HG02943 (cell line): ENCODE measurements at regions not wholly inside any gene's neighbourhood (a gene's known extent, or its start where the extent isn't known, plus 50 kb on each side); places are given as distances from the start of the nearest gene placed in this dataset.

Experiments
- ATAC-seq: cut with Tn5 transposase; IDR thresholded peaks from one replicate; pipeline ENCODE4 v1.9.1; 2021; ENCODE audit warnings: mild to moderate bottlenecking, low read depth, moderate library complexity; ENCODE audit not compliant: unreplicated experiment

- ATAC-seq: no peak
Measured at GRCh38 chr2:181146171-181146570, 165.8 kb downstream of the UBE2E3 start.

- ATAC-seq: no peak
Measured at GRCh38 chr2:181149056-181149455, 168.7 kb downstream of the UBE2E3 start.

- ATAC-seq: no peak
Measured at GRCh38 chr2:181152226-181152625, 171.8 kb downstream of the UBE2E3 start.

DNA sequence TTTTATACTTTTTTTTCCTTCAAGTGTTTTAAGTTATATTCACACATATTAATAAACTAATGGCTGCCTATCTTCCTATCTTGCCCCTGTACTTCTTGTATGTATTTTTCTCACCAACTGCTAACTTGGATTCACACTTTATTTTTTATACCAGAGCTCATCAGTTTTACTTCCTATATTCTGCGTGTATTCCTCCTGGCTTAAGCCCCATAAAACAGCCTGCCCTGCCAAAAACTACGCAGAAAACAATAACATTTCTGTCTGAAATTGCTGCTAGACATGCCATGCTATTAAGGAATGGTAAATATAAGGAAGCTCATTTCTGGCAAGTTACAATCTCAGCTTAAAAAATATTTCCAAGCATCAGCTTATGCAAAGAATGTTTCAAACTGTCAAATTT is 172.3 kb downstream of the UBE2E3 start:
- no peak for ATAC-seq

DNA sequence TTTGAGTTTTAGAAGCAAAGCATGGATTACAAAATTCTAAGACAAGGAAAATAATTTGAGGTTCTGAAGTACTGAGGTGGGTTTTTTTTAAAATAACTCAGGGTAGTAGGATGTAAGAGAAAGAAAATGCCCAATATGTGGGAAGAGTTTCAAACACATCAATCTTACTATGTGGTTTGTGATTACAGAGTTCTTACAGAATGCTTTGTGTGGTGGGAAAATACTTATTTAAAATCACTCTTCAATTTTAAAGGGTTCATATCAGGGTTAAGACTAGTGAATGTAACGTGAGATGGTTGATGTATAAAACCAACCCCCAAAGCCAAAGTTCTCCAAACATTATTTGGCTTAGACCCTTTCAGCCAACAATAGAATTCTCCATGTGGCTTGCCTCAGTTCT is 173.5 kb downstream of the UBE2E3 start:
- ATAC-seq: no peak

- ATAC-seq: no peak
Measured at GRCh38 chr2:181157326-181157725, 176.9 kb downstream of the UBE2E3 start.

DNA sequence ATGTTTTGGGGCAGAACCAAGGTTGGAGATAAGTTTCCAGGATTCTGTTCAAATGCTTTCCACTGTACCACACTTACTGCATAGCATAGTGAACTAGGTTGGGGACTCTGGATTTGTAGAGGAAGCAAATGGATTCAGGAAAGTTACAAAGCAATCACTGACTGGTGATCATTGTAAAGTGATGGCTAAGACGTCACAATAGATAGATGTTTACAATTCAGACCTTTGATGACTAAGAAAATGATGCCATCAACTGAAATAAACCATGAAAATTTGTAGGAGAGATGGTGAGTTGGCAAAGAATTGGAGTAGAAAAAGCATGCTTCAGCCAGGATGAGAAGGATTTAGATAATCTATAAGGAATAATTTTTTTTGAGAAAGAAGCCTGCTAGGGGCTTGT is 178.0 kb downstream of the UBE2E3 start:
- ATAC-seq: no peak

DNA sequence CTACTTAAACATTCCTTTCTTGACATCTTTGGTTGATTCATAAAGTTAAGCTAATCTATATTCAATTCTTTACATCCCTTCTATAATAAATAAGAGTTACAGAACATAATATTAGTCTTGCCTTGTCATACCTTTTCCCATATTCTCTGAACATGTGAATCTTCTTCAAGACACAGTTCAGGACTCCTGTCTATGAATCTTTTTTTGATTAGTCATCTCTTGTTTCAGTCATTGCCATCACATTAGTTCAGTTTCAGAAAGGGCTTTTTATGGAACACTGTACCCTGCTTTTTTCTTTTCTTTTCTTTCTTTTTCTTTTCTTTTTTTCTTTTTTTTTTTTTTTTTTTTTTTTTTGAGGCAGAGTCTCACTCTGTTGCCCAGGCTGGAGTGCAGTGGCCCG is 181.2 kb downstream of the UBE2E3 start:
- ATAC-seq: no peak

GRCh38 chr2:181163139-181163538 is 182.7 kb downstream of the UBE2E3 start:
- ATAC-seq: no peak

- no peak for ATAC-seq
Measured at GRCh38 chr2:181163691-181164090, 183.3 kb downstream of the UBE2E3 start.

DNA sequence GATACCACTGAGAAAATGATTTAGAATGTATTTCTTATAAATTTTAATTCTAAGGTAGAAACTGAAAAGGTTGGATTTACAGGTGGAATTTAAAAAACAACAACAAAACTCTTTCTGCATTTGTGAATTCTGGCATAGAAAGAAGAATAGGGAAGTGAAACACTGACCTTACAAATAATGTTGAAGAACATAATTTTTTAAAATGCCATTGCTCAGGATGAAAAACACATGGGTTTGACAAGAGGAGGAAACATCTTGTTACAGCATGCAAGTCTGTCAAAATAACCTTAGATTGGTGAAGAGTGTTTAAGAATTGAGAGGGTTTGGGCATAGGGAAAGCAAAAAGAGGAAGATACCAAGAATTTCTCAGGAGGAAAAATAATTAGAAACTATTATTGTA is 184.3 kb downstream of the UBE2E3 start:
- no peak for ATAC-seq

DNA sequence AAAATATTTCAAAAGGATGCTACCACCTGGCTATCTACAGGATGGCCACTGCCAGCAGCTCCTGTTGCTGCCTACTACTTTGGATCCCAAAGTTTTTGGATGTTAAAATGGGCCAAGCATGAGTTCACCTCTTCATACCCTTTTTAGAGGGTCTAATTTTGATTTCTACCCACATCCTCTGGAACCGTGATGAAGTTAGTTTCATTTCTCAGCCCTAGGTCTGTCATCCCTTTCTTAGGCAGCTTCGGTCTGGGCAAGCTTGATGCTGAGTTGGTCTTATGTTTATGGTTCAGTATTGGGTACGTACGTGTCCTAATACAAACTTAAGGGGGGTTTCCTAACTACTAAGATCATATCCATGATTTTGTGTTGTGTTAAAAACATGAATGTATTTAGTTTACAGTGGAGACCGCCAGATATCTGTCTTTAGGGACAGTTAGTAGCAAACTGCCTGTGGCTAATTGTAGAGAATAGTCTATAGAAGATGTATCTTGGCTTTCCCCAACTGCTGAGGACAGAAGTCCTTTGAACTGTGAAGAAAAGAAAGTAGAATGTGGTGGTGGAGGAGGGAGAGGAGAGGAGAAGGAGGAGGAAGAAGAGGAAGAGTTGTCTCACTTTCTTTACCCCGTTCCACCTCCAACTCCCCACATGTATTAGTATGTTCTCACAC is 184.9 kb downstream of the UBE2E3 start:
- peak; percentile 83 for ATAC-seq

DNA sequence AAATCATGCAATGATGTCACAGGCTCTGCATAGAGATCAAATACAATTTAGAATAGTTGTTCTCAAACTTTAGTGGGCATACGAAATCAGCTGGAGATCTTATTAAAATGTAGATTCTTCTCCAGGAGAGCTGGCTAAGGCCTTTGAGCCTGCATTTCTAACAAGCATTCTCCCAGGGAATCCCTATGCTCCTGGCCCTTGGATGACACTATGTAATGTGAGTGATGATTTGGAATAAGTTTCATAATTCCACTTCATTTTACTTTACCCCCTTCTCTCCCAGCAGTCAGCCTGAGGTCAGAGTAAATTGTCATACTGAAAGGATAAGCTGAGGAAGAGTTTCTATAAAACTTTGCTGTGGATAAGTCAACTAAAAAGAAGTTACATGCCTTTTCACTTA is 189.1 kb downstream of the UBE2E3 start:
- ATAC-seq: no peak

GRCh38 chr2:181170256-181170655 is 189.9 kb downstream of the UBE2E3 start:
- no peak for ATAC-seq

GRCh38 chr2:181172676-181173075 is 192.3 kb downstream of the UBE2E3 start:
- no peak for ATAC-seq

GRCh38 chr2:181174611-181175580 is 194.5 kb downstream of the UBE2E3 start:
- ATAC-seq: no peak

- no peak for ATAC-seq
Measured at GRCh38 chr2:181176540-181176939, 196.1 kb downstream of the UBE2E3 start.

GRCh38 chr2:181177376-181177775 is 197.0 kb downstream of the UBE2E3 start:
- ATAC-seq: no peak

DNA sequence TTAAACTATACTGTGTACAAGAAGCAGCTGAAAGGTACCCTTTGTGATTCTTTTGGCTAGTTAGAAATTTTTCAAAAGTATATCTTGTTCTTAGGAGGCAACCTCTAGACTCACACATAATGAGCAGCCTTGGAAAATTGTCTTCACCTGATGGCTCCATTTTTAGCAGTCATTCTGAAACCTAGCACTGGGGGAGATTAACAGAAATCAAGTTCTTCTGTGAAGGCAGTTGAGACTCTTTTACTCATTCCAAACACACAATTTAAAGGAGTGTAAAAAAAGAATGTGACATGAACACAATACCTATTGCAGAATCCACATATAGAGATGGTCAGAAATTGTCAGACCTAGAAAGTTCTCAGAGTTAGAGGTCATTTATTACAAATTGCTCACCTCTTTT is 197.7 kb downstream of the UBE2E3 start:
- no peak for ATAC-seq

DNA sequence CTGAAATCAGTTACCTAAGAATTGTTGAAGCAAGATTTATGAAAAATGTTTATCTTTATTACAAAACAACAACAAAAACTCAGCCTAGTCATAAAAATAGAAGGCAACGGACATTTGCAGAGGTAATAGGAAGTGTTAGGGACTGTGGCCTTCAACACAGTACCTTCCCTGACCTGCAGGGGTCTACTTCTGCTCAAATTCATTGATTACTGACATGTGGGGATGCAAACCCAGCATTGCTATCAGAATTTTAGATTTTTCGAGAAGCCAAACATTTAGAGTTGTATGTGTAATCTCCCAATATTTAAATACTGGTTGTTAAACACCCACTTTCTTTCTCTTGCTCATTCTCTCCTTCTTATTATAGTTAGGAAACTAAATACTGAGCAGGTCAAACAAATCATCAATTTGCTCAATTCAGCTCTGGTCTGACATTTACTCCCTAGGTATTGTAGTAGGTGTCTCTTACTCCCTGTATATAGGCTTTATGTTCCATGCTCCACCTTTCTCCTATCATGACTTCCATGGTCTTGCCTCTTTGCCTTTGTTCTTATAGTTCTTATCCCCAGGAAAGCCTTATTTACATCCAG is 198.5 kb downstream of the UBE2E3 start:
- ATAC-seq: peak; percentile 81

- peak; percentile 98 for ATAC-seq
Measured at GRCh38 chr2:181183878-181184542, 203.6 kb downstream of the UBE2E3 start.
